ENCODE measurements at regions not wholly inside any gene's neighbourhood (a gene's known extent, or its start where the extent isn't known, plus 50 kb on each side); places are given as distances from the start of the nearest gene placed in this dataset.
"Not testable (repeated sequence)": the region's sequence is repeated elsewhere in the genome, so short reads cannot be mapped to it uniquely, and the experiment has no call there.

DNA sequence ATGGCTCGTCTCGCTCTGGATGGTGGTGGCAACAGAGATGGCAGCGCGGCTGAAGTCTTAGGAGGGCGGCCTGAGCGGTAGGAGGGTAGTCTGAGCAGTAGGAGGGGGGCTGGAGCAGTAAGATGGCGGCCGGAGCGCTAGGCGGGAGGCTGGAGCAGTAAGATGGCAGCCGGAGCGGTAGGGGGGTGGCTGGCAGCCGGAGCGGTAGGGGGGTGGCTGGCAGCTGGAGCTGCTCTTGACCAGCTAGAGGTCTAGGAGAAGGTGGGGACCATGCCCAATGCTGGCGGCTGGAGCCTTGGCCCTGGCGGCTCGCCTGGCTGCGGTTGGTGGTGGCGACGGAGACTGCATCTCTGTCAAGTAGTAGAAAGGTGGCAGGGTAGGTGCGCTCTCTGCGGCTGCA lies 1262.7 kb downstream of the SPATA31A7 start:
- peak; percentile 20 for DNase-seq (ENCODE audit: low spot score)

DNA sequence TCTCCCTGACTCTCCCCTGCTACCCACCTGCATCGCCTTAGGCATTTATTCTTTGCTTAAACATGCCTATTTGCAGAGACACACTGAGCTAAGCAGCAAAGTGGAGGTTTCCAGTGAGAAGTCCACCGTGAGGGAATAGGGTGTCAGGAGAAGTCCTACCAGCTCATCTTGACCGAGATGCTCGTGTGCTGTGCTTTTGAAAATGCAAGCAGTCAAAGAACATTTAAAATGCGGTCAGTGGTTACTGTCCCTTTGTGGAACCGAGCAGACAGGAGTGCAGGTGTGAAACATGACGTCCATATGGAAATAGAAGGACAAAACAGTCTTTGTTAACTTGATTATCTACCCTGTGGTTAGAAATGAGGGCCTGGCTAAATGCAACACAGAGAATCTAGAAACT lies 1274.3 kb downstream of the SPATA31A7 start:
- not testable (repeated sequence) for DNase-seq (ENCODE audit: low spot score)

DNA sequence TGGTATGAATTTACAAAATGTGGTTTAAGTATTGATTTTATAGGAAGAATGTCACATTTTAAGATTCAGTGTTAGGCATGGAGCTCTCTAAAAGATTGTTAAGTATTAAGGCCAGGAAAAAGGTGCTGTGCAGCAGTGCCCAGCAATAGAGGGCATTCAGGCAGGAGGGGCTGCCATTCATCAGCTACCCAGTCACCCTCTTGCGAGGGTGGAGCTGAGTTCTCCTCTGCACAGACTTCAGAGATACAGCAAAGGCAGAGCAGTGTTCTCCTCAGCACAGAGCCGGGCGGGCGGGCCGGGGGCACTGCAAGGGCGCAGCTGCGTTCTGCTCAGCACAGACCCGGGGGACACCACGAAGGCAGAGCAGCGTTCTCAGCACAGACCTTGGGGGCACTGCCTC lies 1275.1 kb downstream of the SPATA31A7 start:
- not testable (repeated sequence) for DNase-seq (ENCODE audit: low spot score)

Data from mesenteric fat pad (tissue), 1 donor.